Stimulated activated CD4-positive, alpha-beta T cell treated with anti-CD3 and anti-CD28 coated beads, Interleukin-12 subunit alpha, Interleukin-12 subunit beta, amount 100 ng/mL, for 48 hours (primary cell): ENCODE measurements at regions not wholly inside any gene's neighbourhood (a gene's known extent, or its start where the extent isn't known, plus 50 kb on each side); places are given as distances from the start of the nearest gene placed in this dataset.
"Not testable (repeated sequence)": the region's sequence is repeated elsewhere in the genome, so short reads cannot be mapped to it uniquely, and the experiment has no call there.

Experiments used
- DNase-seq, 3 donors: peaks; one replicate each; pipeline ENCODE4 v3.0.0-alpha.2; 2020; ENCODE audit warnings: low read depth in 2 of 3, low spot score in 1 of 3

DNA sequence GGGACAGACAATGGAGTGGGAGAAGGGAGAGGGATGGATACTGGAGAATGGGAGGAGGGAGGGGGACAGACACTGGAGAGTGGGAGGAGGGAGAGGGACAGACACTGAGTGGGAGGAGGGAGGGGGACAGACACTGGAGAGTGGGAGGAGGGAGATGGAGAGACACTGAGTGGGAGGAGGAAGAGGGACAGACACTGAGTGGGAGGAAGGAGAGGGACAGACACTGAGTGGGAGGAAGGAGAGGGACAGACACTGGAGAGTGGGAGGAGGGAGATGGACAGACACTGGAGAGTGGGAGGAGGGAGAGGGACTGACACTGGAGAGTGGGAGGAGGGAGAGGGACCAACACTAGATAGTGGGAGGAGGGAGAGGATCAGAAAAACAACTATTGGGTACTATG is 426.7 kb upstream of the PMFBP1 start:
- no peak for DNase-seq

- no peak for DNase-seq
These were observed 426.0 kb upstream of the PMFBP1 start for GRCh38 chr16:72597938-72598337.

- DNase-seq, result no peak
These were observed 424.4 kb upstream of the PMFBP1 start for GRCh38 chr16:72596373-72596772.

DNA sequence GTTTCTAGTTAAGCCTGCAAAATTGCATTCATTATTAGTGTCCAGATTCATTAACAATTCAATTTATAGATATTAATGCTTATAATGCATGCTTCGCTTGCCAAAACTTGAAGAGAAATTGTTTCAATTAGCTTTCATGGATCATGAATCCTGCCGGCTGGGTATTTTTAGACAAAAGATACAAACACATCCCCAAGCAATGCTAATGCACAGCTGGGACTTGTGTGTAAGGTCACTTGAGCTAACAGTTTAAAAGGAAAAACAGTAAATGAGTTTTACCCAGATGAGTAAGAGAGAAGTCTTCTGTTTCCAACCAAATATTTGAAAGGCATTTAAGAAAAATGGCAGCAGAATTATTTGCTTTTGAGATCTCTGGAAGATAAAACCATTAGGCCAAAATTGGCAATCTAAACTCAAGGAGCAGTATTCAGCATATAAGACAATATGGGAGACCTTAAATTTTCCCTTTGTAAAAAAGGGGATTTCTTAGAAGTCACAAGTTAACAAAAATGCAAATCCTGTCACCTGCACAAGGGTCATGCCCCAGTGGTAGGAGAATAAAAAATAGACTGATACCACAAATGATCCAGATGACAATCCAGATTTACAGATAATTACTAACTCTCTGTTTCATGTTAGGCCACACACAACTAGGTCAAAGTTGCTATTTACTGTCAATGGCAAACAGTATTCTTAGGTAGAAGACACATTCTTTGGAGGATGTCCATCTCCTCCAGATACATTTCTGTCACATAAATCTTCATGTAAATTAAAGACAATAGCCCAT is 418.4 kb upstream of the PMFBP1 start:
- DNase-seq, result no peak

DNA sequence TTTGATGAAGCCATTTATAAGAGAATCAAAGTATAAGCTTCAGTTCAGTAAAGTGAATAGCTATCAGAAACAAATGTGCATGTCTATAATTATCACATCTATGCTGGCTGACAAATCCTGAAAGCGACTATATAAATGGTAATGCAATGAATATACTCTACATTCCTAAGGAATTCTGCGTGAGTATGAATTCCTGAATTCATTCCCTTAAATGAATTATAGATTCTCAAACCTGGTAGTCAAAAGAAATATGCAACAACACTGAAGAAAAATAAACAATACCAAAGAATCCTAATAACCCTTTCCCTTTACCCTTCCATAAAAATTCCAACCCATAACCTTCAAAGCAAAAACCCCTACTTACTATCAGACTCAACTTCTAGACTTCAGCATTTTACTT is 416.6 kb upstream of the PMFBP1 start:
- DNase-seq, result no peak

DNA sequence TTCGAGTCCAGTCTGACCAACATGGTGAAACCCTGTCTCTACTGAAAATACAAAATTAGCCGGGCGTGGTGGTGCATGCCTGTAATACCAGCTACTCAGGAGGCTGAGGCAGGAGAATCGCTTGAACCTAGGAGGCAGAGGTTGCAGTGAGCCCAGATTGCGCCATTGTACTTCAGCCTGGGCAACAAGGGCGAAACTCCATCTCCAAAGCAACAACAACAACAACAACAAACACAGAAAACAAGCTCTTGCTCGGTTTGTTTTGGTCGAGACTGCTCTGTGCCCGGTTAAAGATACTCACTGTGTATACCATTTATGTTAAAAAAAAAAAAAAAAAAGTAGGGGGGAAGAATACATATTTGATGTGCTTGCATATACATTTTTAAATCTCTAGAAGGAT is 406.1 kb upstream of the PMFBP1 start:
- not testable (repeated sequence) for DNase-seq

GRCh38 chr16:72576189-72576588 is 404.2 kb upstream of the PMFBP1 start:
- DNase-seq, result no peak

DNA sequence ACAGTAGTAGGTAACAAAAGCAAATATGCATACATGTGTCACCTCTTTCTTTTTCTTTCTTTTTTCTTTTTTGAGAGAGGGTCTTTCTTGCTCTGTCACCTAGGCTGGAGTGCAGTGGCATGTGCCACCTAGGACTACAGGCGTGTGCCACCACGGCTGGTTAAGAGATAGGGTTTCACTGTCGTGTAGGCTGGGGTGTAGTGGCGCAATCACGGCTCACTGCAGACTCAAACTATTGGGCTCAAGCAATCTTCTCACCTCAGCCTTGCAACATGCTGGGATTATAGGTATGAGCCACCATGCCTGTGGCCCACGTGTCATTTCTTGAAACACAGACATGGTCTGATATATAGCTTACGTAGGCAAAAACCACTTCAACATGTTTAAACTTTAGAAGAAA is 397.7 kb upstream of the PMFBP1 start:
- no peak for DNase-seq

GRCh38 chr16:72568502-72568901 is 396.5 kb upstream of the PMFBP1 start:
- no peak for DNase-seq

DNA sequence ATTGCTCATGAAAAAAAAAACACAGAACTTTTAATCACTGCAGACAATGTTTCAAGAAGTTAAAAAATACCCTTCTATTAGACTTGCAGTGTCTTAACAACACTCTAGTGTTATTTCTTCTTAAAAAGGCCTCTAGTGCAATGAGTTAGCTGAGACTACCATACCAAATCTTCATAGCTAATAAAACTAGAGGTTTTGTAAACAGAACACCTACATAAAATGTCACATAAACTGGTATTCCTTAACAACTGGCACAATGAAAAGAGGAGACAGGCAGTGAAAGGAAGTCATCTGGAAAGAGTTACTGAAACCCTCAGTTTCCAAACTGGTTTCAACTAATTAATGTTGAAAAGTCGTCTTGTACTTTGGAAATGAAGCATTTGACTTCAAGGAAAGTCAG is 394.2 kb upstream of the PMFBP1 start:
- DNase-seq, result no peak

DNA sequence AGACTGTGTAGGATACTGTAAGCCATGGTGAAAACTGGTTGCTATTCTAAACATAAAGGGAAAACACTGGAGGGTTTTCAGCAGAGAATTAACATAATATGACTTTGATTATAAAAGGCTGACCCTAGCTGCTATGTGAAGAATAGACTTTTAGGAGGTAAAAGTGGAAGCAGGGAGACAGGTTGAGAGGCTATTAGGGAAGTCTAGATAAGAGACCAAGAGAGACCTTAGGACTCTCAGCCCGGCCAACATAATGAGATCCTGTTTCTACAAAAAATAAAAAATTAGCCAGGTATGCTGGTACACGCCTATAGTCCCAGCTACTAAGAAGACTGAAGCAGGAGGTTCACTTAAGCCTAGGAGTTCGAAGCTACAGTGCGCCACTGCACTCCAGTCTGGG is 393.2 kb upstream of the PMFBP1 start:
- no peak for DNase-seq

DNA sequence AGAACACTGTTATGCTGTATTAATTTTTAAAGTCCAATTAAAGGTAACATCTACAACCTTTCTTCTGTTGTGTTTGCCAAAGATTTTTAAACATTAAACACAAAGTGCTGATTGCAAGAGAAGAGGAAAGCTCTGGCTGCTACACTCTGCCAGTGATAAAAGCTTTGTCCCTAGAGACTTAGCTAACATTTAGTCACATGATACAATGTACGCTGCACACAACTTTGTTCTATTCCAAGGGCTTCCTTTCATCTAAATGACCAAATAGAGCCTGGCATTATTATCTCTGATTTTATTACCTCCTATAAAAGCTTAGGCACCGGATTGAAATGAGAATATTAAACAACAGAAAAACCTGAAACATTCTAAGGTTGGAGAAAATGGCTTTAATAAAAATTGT is 388.7 kb upstream of the PMFBP1 start:
- no peak for DNase-seq

- DNase-seq, result no peak
These were observed 386.5 kb upstream of the PMFBP1 start for GRCh38 chr16:72558501-72558900.

GRCh38 chr16:72554935-72555334 is 383.0 kb upstream of the PMFBP1 start:
- no peak for DNase-seq

GRCh38 chr16:72552654-72553053 is 380.7 kb upstream of the PMFBP1 start:
- no peak for DNase-seq

GRCh38 chr16:72551649-72552048 is 379.7 kb upstream of the PMFBP1 start:
- no peak for DNase-seq

DNA sequence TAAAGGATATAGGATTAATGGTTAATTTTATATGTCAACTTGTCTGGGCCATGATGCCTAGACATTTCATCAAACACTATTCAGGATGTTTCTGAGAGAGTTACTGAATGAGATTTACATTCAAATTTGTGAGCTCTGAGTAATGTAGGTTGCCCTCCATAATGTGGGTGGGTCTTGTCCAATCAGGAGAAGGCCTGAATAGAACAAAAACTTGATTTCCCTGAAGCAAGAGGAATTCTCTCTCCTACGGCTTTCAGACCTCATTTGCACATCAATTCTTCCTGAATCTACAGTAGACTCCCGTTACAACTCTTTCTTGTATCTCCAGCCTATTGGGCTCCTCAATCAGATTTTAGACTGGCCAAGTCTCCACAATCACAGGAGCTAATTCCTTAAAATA is 377.9 kb upstream of the PMFBP1 start:
- no peak for DNase-seq

DNA sequence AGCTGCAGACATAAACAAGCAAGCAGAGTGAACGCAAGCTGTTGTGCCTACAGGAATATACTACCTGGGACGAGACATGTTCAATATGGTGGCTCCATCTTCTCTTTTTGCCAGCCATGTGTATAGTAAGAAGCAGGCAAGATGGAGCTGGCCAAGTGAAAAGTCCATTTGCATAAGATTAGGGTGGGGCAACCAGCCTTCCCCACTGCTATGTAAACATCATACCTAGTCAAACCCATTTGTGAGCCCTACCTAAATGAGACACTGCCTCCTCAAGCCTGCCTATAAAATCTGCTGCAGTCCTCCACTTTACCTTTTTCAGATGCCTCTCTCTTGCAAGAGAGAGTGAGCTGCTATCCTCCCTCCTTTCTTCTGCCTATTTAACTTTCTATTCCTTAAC is 370.1 kb upstream of the PMFBP1 start:
- DNase-seq, result no peak

DNA sequence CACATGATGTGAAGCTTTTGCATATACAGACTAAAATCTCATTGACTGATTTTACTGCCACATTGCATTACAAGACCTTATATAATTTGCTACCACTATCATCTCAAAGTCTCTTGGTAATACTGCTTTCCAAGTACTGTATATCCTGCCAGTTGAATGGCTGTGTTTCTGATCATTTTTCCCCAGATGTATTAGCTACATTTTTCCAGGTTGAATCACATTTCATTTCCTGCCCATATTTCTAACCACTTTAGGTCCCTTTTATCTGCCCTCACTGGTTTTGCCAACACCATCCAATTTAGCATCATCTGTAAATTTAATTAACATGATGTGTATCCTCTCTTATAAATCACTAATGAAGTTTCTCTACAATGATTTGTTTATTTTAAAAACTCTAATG is 365.7 kb upstream of the PMFBP1 start:
- DNase-seq, result no peak

DNA sequence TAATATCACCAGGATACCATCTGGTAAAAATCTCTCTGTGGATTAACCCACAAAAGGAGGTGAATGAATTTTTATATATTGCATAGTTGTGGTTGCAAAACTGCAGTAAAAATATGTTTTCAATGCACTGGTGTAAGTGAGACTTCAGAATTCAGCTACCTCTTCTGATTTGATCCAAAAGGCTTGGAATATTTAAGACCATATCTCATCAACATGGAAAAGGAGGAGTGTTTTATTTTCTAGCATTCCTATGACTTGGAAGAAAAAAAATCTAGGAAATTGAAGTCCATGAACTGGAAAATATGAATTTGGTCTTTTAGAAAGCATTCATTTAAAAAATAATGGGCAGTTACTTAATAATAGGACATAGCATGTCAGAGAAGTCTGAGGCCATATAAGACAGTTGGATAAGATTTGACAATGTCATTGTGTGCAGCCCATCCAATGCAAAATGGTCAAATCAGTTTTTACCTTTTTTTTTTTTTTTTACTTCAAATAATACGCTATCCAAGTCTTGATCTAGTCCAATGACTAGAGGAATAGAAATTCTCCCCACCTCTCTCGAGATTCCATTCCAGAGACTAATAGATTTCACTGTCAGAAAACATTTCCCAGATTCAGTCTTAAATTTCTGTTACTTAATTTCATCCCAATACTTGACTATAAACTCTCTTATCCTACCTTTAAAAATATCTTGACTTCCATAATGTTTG is 364.9 kb upstream of the PMFBP1 start:
- no peak for DNase-seq

DNA sequence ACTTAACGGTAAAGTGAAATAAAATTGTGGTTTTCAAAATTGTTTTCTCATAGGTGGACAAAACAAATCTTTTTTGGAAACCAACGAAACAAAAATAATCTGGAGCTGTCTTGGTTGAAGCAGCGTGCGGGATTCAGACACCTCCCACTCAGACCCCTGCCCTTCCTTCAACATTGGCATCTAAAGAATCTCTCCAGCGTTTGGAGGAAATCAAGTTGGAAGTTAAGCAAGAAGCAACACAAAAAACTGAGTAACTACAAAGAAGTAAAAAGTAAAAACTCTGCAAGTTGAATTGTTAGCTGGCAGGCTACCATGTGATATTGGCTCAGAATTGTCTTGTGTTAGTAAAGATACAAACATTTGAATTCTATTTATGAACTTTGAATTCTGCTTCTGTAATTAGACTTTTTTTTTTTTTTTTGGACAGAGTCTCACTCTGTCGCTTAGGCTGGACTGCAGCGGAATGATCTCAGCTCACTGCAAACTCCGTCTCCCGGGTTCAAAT is 361.0 kb upstream of the PMFBP1 start:
- no peak for DNase-seq

DNA sequence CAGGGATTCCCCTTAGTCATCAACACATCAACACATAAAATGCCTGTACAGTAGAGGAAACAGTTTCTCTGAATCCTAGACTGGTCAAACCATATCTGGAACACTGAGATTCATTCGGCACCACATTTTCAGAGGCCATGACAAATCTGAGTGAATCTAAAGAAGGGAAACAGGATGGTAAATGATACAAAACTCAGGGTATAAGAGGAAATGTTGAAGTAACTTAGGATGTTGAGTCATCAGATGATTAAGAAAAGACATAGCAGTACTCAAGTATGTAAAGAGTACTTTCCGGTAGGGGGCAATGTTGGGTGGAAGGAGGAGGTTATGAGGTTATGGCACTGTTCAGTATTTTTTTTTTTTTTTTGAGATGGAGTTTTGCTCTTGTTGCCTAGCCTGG is 358.5 kb upstream of the PMFBP1 start:
- DNase-seq, result no peak

DNA sequence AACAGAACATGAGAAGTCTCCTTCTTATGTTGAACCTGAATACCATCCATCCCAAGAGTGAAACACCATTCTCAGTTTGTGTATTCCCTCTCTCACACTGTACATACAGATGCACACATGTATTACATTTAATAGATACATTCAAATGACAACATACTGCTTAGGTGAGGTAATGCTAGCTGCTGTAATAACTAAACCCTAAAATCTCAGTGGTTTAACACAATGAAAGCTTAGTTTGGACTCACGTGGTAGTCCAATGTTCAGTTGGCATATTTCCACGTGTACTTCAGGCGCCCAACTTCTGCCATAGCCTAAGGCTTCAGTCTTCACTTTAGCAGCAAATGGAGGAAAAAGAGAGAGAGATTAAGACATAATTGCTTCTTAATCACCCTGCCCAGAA is 351.1 kb upstream of the PMFBP1 start:
- no peak for DNase-seq
